ENCODE measurements at regions not wholly inside any gene's neighbourhood (a gene's known extent, or its start where the extent isn't known, plus 50 kb on each side); places are given as distances from the start of the nearest gene placed in this dataset.
"Not testable (repeated sequence)": the region's sequence is repeated elsewhere in the genome, so short reads cannot be mapped to it uniquely, and the experiment has no call there.

- ATAC-seq (replicated peaks) = no peak
- Mint-ChIP-seq H3K27me3 (no peaks in the 10 kb centered on the region), H3K27ac (no peak overlapping the region), H3K4me1 (no peaks in the 10 kb centered on the region), H3K9me3 (no peaks in the 10 kb centered on the region), H3K4me3 (no peak overlapping the region), H3K36me3 (ENCODE audit: low read depth) (no peaks in the 10 kb centered on the region)
These were observed 205.8 kb upstream of the F9 start for GRCh38 chrX:139324756-139325155.

- H3K4me3 Mint-ChIP-seq; H3K27me3 Mint-ChIP-seq; H3K4me1 Mint-ChIP-seq; ATAC-seq (replicated peaks); H3K27ac Mint-ChIP-seq; H3K9me3 Mint-ChIP-seq; H3K36me3 Mint-ChIP-seq (ENCODE audit: low read depth): not testable (repeated sequence)
These were observed 209.7 kb upstream of the F9 start for GRCh38 chrX:139320661-139321354.

GRCh38 chrX:139306675-139307074 is 223.9 kb upstream of the F9 start:
- ATAC-seq (replicated peaks); H3K4me3 Mint-ChIP-seq; H3K27me3 Mint-ChIP-seq; H3K36me3 Mint-ChIP-seq (ENCODE audit: low read depth); H3K4me1 Mint-ChIP-seq; H3K27ac Mint-ChIP-seq: not testable (repeated sequence)
- peaks cover 13% of the 10 kb centered on the region for H3K9me3 Mint-ChIP-seq

DNA sequence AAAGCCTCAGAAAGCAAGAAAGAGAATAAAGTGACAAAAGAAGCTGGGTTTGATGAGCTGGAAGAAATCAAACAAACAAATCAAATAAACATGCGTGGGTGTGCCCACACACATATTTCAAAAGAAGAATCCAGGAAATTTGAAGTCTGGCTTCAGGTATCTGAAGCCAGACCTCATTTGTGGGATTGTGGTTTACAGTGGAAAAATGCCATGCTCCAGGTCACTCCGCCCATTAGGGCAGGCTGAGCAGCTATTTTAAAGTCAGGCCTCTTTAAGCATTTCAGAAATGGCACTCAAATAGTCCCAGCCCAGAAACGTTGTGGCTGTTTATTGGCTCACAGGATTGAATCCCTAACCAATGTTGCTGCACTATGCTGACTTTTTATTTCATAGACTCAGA is 226.1 kb upstream of the F9 start:
- Mint-ChIP-seq H3K27ac (no peak overlapping the region), H3K4me3 (no peak overlapping the region), H3K27me3 (no peaks in the 10 kb centered on the region), H3K9me3 (peaks cover 13% of the 10 kb centered on the region), H3K4me1 (no peaks in the 10 kb centered on the region), H3K36me3 (ENCODE audit: low read depth) (no peaks in the 10 kb centered on the region)
- no peak for ATAC-seq (replicated peaks)

GRCh38 chrX:139299309-139299708 is 231.2 kb upstream of the F9 start:
- no peak for ATAC-seq (replicated peaks)
- no peak overlapping the region for H3K27ac Mint-ChIP-seq
- H3K36me3 Mint-ChIP-seq (ENCODE audit: low read depth) = no peaks in the 10 kb centered on the region
- H3K9me3 Mint-ChIP-seq = no peaks in the 10 kb centered on the region
- H3K27me3 Mint-ChIP-seq = no peaks in the 10 kb centered on the region
- H3K4me3 Mint-ChIP-seq = no peak overlapping the region
- no peaks in the 10 kb centered on the region for H3K4me1 Mint-ChIP-seq

DNA sequence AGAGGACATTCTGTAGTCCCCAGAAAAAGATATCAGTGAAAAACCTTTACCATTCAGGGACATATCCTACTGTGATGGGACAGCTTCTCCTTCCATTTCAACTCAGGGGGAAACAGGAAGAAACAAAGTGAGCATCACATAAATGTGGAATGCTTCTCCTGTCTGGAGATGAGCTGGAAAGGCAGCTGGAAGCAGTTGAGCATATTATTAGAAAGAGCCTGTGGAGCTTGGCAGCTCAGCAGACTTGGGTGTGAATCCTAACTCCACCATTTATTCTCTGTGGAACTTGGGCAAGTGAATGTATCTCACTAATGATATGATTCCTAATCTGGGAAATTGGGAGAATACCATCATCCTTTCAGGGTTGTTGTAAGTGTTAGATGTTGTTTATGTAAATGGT is 232.1 kb upstream of the F9 start:
- no peaks in the 10 kb centered on the region for H3K36me3 Mint-ChIP-seq (ENCODE audit: low read depth)
- H3K4me3 Mint-ChIP-seq = no peak overlapping the region
- H3K9me3 Mint-ChIP-seq = no peaks in the 10 kb centered on the region
- H3K4me1 Mint-ChIP-seq = no peaks in the 10 kb centered on the region
- no peak overlapping the region for H3K27ac Mint-ChIP-seq
- ATAC-seq (replicated peaks) = no peak
- no peaks in the 10 kb centered on the region for H3K27me3 Mint-ChIP-seq

GRCh38 chrX:139297638-139298037 is 232.9 kb upstream of the F9 start:
- Mint-ChIP-seq H3K4me1 (no peaks in the 10 kb centered on the region), H3K36me3 (ENCODE audit: low read depth) (no peaks in the 10 kb centered on the region), H3K9me3 (no peaks in the 10 kb centered on the region), H3K27me3 (no peaks in the 10 kb centered on the region), H3K27ac (no peak overlapping the region), H3K4me3 (no peak overlapping the region)
- no peak for ATAC-seq (replicated peaks)

DNA sequence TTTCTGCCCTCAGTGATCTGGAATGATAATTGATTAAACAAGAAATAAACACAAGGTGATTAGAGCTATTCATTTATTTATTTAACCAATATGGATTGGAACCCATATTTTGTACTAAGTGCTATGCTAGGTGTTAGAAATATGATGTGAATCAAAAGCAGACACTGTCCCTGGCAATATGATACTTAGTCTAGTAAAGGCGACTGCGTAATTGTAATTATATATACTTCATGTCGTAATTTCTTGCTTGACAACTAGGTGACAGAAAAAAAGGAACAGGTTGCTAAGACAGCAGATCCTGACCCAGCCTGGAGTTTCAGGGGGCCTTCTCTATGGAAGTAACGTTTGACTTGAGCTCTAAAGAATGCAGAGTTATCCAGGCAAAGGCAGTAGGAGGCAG is 236.5 kb upstream of the F9 start:
- no peaks in the 10 kb centered on the region for H3K4me1 Mint-ChIP-seq
- H3K27me3 Mint-ChIP-seq = no peaks in the 10 kb centered on the region
- no peak overlapping the region for H3K4me3 Mint-ChIP-seq
- H3K9me3 Mint-ChIP-seq = no peaks in the 10 kb centered on the region
- H3K36me3 Mint-ChIP-seq (ENCODE audit: low read depth) = no peaks in the 10 kb centered on the region
- no peak for ATAC-seq (replicated peaks)
- H3K27ac Mint-ChIP-seq = no peak overlapping the region

DNA sequence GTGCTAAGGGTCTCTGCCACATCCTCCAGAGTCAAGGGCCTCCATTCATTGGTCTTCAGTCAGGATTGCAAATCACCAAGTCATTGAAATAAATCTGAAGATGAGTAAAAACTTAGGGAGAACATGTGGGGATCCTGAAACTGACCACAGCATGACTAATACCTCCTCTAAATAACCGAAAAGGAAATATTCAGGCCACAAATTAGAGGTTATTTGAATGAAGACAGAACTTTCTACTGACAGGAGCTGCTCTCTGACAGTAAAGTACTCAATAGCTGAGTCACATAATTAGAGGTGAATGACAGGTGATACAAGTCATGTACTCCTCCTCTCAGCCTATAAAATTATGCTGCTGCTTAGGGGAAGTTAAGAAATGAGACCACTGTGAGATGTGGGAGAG is 240.2 kb upstream of the F9 start:
- peak; percentile 24 for ATAC-seq (replicated peaks)
- no peak overlapping the region for H3K27ac Mint-ChIP-seq
- H3K4me3 Mint-ChIP-seq = no peak overlapping the region
- H3K36me3 Mint-ChIP-seq (ENCODE audit: low read depth) = no peaks in the 10 kb centered on the region
- no peaks in the 10 kb centered on the region for H3K9me3 Mint-ChIP-seq
- H3K27me3 Mint-ChIP-seq = no peaks in the 10 kb centered on the region
- no peaks in the 10 kb centered on the region for H3K4me1 Mint-ChIP-seq

GRCh38 chrX:139287155-139287924 is 243.2 kb upstream of the F9 start:
- Mint-ChIP-seq H3K9me3 (no peaks in the 10 kb centered on the region), H3K27me3 (no peaks in the 10 kb centered on the region), H3K4me3 (no peak overlapping the region), H3K27ac (no peak overlapping the region), H3K4me1 (no peaks in the 10 kb centered on the region), H3K36me3 (ENCODE audit: low read depth) (no peaks in the 10 kb centered on the region)
- ATAC-seq (replicated peaks) = no peak

DNA sequence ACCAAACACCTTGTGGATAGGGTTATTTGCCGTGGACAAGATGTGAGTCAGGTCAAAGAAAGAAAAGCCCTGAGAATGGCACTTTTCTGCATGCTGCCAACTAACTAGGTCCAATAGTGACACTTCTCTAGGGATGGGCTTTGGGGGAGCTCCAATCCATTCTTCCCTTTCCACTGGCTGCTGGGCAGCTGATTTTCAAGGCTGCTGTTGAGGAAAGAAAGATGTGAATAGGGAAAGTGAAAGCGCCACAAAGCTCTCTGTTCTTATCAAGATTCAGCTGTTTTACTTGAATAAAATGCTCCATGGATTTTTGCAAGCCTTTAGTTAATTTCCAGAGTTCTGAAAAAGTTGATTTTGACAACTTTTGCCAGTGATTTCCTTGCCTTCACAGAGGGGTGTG is 244.2 kb upstream of the F9 start:
- Mint-ChIP-seq H3K36me3 (ENCODE audit: low read depth) (no peaks in the 10 kb centered on the region), H3K9me3 (no peaks in the 10 kb centered on the region), H3K4me1 (no peaks in the 10 kb centered on the region), H3K27me3 (no peaks in the 10 kb centered on the region), H3K4me3 (no peak overlapping the region), H3K27ac (no peak overlapping the region)
- no peak for ATAC-seq (replicated peaks)

GRCh38 chrX:139267851-139268250 is 262.7 kb upstream of the F9 start:
- Mint-ChIP-seq H3K4me3 (no peak overlapping the region), H3K4me1 (no peaks in the 10 kb centered on the region), H3K36me3 (ENCODE audit: low read depth) (no peaks in the 10 kb centered on the region), H3K27me3 (no peaks in the 10 kb centered on the region), H3K27ac (no peak overlapping the region), H3K9me3 (no peaks in the 10 kb centered on the region)
- ATAC-seq (replicated peaks) = no peak

- peaks cover 2% of the 10 kb centered on the region for H3K9me3 Mint-ChIP-seq
These were observed 284.2 kb upstream of the F9 start for GRCh38 chrX:139246295-139246694.

DNA sequence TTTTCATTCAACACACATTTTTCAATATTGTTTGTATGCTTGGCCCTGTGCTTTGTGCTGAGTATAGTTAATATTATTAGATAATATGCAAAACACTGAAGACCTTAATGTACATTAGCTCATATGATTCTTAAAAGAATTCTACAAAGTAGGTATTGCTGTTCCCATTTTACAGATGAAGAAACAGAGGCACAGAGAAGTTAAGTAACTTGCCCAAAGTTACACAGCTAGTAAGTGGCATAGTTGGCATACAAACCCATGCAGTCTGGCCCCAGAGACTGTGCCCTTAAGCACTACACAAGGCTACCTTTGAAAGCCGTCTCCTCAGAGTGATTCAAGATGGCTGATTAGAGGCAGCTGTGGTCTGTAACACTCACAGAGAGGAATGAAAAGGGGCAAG is 293.4 kb upstream of the F9 start:
- no peaks in the 10 kb centered on the region for H3K27me3 Mint-ChIP-seq
- no peaks in the 10 kb centered on the region for H3K36me3 Mint-ChIP-seq (ENCODE audit: low read depth)
- H3K4me3 Mint-ChIP-seq = no peak overlapping the region
- no peaks in the 10 kb centered on the region for H3K4me1 Mint-ChIP-seq
- H3K27ac Mint-ChIP-seq = no peak overlapping the region
- H3K9me3 Mint-ChIP-seq = no peaks in the 10 kb centered on the region
- ATAC-seq (replicated peaks) = no peak

More at GRCh38 chrX:139246295-139246694, 284.2 kb upstream of the F9 start:
- Mint-ChIP-seq H3K4me3 (no peak overlapping the region), H3K27me3 (no peaks in the 10 kb centered on the region), H3K4me1 (no peaks in the 10 kb centered on the region), H3K27ac (no peak overlapping the region), H3K36me3 (ENCODE audit: low read depth) (no peaks in the 10 kb centered on the region)
- no peak for ATAC-seq (replicated peaks)

DNA sequence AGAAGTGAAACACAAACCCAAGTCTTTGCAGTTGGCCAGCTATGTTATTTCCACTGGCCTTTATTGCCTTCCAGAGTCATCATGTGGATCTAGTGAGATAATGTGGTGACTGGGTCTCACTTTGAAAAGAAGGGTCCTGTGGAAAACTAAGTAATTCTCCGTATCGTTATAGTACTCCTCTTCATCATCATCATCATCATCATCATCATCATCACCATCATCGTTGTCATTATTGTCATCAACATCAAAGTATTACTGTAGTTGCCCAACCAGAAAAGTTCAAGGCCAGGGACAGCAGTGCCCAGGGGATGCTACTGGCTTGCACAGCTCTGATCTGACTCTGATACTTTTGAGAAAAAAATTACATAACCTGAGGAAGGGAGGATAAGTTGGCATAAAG is 295.6 kb upstream of the F9 start:
- no peaks in the 10 kb centered on the region for H3K4me1 Mint-ChIP-seq
- no peak overlapping the region for H3K27ac Mint-ChIP-seq
- ATAC-seq (replicated peaks) = no peak
- H3K27me3 Mint-ChIP-seq = no peaks in the 10 kb centered on the region
- no peaks in the 10 kb centered on the region for H3K36me3 Mint-ChIP-seq (ENCODE audit: low read depth)
- H3K9me3 Mint-ChIP-seq = no peaks in the 10 kb centered on the region
- no peak overlapping the region for H3K4me3 Mint-ChIP-seq

All from activated T-helper 17 cell treated with anti-CD3 and anti-CD28 coated beads, Interleukin-2, amount 50 U/mL, for 72 hours (primary cell).